CD8-positive, alpha-beta memory T cell (primary cell): ENCODE measurements at regions not wholly inside any gene's neighbourhood (a gene's known extent, or its start where the extent isn't known, plus 50 kb on each side); places are given as distances from the start of the nearest gene placed in this dataset.
A peak's percentile ranks its signal among the peaks of the same experiment; 100 is the strongest.

ENCODE experiments used
- CTCF ChIA-PET: fragments of 350-600 bp; sonication (Branson Sonifier 250); formaldehyde crosslinking; loops from one replicate; lab custom pipeline; 2021; ENCODE audit warnings: antibody characterized with exemption; lab: Charles Lee
- POLR2A ChIA-PET: fragments of 350-600 bp; sonication (Branson Sonifier 250); formaldehyde crosslinking; loops from one replicate; lab custom pipeline; 2021; ENCODE audit warnings: antibody characterized with exemption; lab: Charles Lee
- DNase-seq, 5 donors: peaks; one replicate each; pipeline versions ENCODE4 v3.0.0 to v3.0.0-alpha.2; 2020 to 2022; ENCODE audit warnings: mixed read lengths in 1 of 5
- H3K27ac ChIP-seq: one replicate; pipeline ENCODE4 v1.7.0; 2013; ENCODE audit warnings: low read depth, mild to moderate bottlenecking, low read length, moderate library complexity
- H3K27me3 ChIP-seq: 2 replicates; pipeline ENCODE4 v1.7.0; 2013; ENCODE audit warnings: low read length, mild to moderate bottlenecking; ENCODE audit not compliant: insufficient read depth, poor library complexity, severe bottlenecking
- H3K36me3 ChIP-seq: 2 replicates; pipeline ENCODE4 v1.7.0; 2013; ENCODE audit warnings: mild to moderate bottlenecking, low read length, moderate library complexity; ENCODE audit not compliant: insufficient read depth
- H3K4me1 ChIP-seq: 2 replicates; pipeline ENCODE4 v1.7.0; 2013; ENCODE audit warnings: mild to moderate bottlenecking, low read length, moderate library complexity; ENCODE audit not compliant: insufficient read depth
- H3K4me3 ChIP-seq: 2 replicates; pipeline ENCODE4 v1.7.0; 2013; ENCODE audit warnings: mild to moderate bottlenecking, low read length
- H3K9me3 ChIP-seq: 2 replicates; pipeline ENCODE4 v1.7.0; 2013; ENCODE audit warnings: mild to moderate bottlenecking, low read length
- H3K27ac Mint-ChIP-seq, 8 donors: one replicate each; pipeline ENCODE4 v1.8.0; 2020 to 2021; ENCODE audit warnings: mixed read lengths in 8 of 8, mild to moderate bottlenecking in 6 of 8, inconsistent platforms in 3 of 8, moderate library complexity in 3 of 8
- H3K27me3 Mint-ChIP-seq, 2 donors: one replicate each; pipeline ENCODE4 v1.8.0; 2020 to 2021; ENCODE audit warnings: mixed read lengths in 2 of 2, mild to moderate bottlenecking in 1 of 2, moderate library complexity in 1 of 2
- H3K36me3 Mint-ChIP-seq, 3 donors: one replicate each; pipeline ENCODE4 v1.8.0; 2020 to 2021; ENCODE audit warnings: mixed read lengths in 3 of 3, inconsistent platforms in 1 of 3, mild to moderate bottlenecking in 1 of 3
- H3K4me1 Mint-ChIP-seq, 3 donors: one replicate each; pipeline ENCODE4 v1.8.0; 2020 to 2021; ENCODE audit warnings: mixed read lengths in 3 of 3, inconsistent platforms in 1 of 3, mild to moderate bottlenecking in 1 of 3
- H3K4me3 Mint-ChIP-seq, 7 donors: one replicate each; pipeline ENCODE4 v1.8.0; 2020 to 2021; ENCODE audit warnings: mixed read lengths in 7 of 7, mild to moderate bottlenecking in 6 of 7, moderate library complexity in 4 of 7, inconsistent platforms in 2 of 7
- H3K9me3 Mint-ChIP-seq, 5 donors: one replicate each; pipeline ENCODE4 v1.8.0; 2020 to 2022; ENCODE audit warnings: mixed read lengths in 5 of 5, mild to moderate bottlenecking in 3 of 5, moderate library complexity in 2 of 5, inconsistent platforms in 1 of 5

DNA sequence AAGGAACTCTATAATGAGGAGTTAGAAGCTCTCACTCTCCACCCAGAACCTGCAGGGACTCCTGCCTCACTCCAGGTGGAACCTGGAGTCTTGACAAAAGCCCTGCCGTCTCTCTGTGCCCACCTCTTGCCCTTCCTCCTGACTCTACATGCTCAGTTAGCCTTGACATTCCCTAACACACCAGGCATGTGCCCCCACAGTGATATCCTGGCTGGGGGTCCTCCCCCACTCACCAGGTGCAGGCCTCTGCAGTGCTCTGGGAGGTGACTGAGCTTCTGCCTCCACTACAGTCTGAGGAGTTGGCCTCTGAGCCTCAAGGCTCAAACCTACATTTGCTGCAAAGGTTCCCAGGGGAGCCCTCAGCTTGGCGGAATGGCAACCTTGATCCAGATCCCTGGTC, 300.7 kb downstream of the ADGRD1 start:
- H3K4me1 ChIP-seq, result no peaks in the 10 kb centered on the region
- no peaks in the 10 kb centered on the region for H3K9me3 ChIP-seq
- Mint-ChIP-seq H3K36me3 (no peaks in the 10 kb centered on the region), H3K27me3 (peaks cover 6 to 19% of the 10 kb centered on the region in 2 donors), H3K9me3 (peaks cover 0 to 2% (median 0%) of the 10 kb centered on the region in 5 donors), H3K4me1 (no peaks in the 10 kb centered on the region), H3K4me3 (no peak overlapping the region), H3K27ac (no peak overlapping the region)
- H3K27ac ChIP-seq, result no peak overlapping the region
- H3K36me3 ChIP-seq, result no peaks in the 10 kb centered on the region
- H3K27me3 ChIP-seq, result no peaks in the 10 kb centered on the region
- ChIA-PET CTCF (no interaction called here), POLR2A (no interaction called here)
- no peak overlapping the region for H3K4me3 ChIP-seq
- DNase-seq, result peak in 1 of 5 donors; percentile 13

DNA sequence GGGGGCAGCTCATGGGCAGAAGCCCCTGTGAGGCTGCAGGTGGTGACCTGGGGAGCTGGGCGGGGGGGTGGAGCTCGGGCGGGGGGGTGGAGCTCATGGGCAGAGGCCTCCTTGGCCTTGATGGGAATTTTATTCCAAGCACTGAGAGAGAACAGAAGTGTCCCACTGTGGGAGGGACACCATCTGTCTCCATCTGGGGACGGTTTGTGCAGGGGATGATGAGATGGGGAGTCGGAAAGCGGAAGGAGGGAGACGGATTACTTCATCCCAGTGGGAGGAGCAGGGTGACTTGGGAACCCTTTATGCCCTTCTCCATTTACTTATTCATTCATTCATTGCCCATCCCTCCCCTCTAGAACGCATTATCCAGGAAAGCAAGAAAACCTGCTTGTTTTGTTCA, 304.7 kb downstream of the ADGRD1 start:
- H3K9me3 ChIP-seq, result no peaks in the 10 kb centered on the region
- Mint-ChIP-seq H3K36me3 (no peaks in the 10 kb centered on the region), H3K9me3 (peaks cover 0 to 2% (median 0%) of the 10 kb centered on the region in 5 donors), H3K4me3 (no peak overlapping the region), H3K27ac (no peak overlapping the region), H3K27me3 (peaks cover 4 to 19% of the 10 kb centered on the region in 2 donors), H3K4me1 (no peaks in the 10 kb centered on the region)
- H3K4me3 ChIP-seq, result no peak overlapping the region
- H3K27me3 ChIP-seq, result no peaks in the 10 kb centered on the region
- H3K4me1 ChIP-seq, result no peaks in the 10 kb centered on the region
- no peak overlapping the region for H3K27ac ChIP-seq
- ChIA-PET CTCF (no interaction called here), POLR2A (no interaction called here)
- no peaks in the 10 kb centered on the region for H3K36me3 ChIP-seq
- DNase-seq, result no peak

GRCh38 chr12:131260251-131260905, 306.7 kb downstream of the ADGRD1 start:
- Mint-ChIP-seq H3K4me1 (no peaks in the 10 kb centered on the region), H3K4me3 (no peak overlapping the region), H3K9me3 (peaks cover 0 to 2% (median 0%) of the 10 kb centered on the region in 5 donors), H3K27me3 (peaks cover 0 to 7% of the 10 kb centered on the region in 2 donors), H3K27ac (no peak overlapping the region), H3K36me3 (no peaks in the 10 kb centered on the region)
- CTCF ChIA-PET, result no interaction called here
- POLR2A ChIA-PET, result no interaction called here
- no peaks in the 10 kb centered on the region for H3K9me3 ChIP-seq
- no peak overlapping the region for H3K27ac ChIP-seq
- DNase-seq, result peak in 1 of 5 donors; percentile 43
- H3K4me1 ChIP-seq, result no peaks in the 10 kb centered on the region
- no peak overlapping the region for H3K4me3 ChIP-seq
- no peaks in the 10 kb centered on the region for H3K27me3 ChIP-seq
- H3K36me3 ChIP-seq, result no peaks in the 10 kb centered on the region

DNA sequence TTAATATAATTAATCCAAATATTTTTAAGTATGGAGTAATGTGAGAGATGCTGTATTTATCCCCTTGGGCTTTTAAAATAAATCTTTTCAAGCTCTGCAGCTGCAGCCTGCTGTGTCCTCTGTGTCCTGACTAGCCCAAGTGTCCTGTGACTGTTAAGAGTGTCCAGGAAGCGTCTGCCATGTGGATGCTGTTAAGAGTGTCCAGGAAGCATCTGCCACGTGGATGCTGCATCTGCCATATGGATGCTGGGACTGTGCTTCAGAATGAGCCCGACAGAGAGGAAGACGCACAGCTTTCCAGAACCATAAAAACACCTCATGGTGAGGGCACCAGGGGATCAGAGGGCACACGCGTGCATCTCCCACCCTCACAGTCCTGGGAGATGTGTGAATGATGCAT, 307.2 kb downstream of the ADGRD1 start:
- peak in 1 of 5 donors; percentile 8 for DNase-seq
- Mint-ChIP-seq H3K27me3 (peaks cover 0 to 7% of the 10 kb centered on the region in 2 donors), H3K9me3 (peaks cover 0 to 2% (median 0%) of the 10 kb centered on the region in 5 donors), H3K36me3 (no peaks in the 10 kb centered on the region), H3K27ac (no peak overlapping the region), H3K4me1 (no peaks in the 10 kb centered on the region), H3K4me3 (no peak overlapping the region)
- H3K4me3 ChIP-seq, result no peak overlapping the region
- H3K27me3 ChIP-seq, result no peaks in the 10 kb centered on the region
- ChIA-PET POLR2A (no interaction called here), CTCF (no interaction called here)
- H3K9me3 ChIP-seq, result no peaks in the 10 kb centered on the region
- H3K4me1 ChIP-seq, result no peaks in the 10 kb centered on the region
- H3K36me3 ChIP-seq, result no peaks in the 10 kb centered on the region
- no peak overlapping the region for H3K27ac ChIP-seq

DNA sequence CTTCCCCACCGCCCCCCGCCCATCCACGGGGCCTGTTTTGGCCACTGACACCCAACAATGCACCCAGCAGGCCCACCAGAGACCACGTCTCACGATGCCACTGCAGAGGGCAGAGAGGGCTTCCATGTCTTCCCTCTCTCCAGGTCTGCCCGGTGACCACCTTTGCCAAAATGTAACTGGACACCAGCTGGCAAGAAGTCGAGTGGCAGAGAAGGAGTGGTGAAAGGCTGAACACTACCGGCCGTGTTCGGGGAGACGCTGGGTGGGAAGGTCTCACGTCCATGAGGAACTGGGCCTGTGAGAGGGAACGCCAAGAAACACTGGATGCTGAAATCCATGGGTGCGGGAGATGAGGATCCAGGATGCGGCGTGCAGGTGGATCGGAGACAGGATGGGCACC, 308.2 kb downstream of the ADGRD1 start:
- Mint-ChIP-seq H3K4me3 (no peak overlapping the region), H3K27ac (no peak overlapping the region), H3K27me3 (no peaks in the 10 kb centered on the region), H3K36me3 (no peaks in the 10 kb centered on the region), H3K9me3 (peaks cover 0 to 2% (median 0%) of the 10 kb centered on the region in 5 donors), H3K4me1 (no peaks in the 10 kb centered on the region)
- no peaks in the 10 kb centered on the region for H3K4me1 ChIP-seq
- no peaks in the 10 kb centered on the region for H3K27me3 ChIP-seq
- ChIA-PET CTCF (no interaction called here), POLR2A (no interaction called here)
- H3K4me3 ChIP-seq, result no peak overlapping the region
- H3K36me3 ChIP-seq, result no peaks in the 10 kb centered on the region
- H3K9me3 ChIP-seq, result no peaks in the 10 kb centered on the region
- DNase-seq, result peak in 1 of 5 donors; percentile 36
- H3K27ac ChIP-seq, result no peak overlapping the region

GRCh38 chr12:131263626-131264025, 309.9 kb downstream of the ADGRD1 start:
- peak in 1 of 5 donors; percentile 11 for DNase-seq
- Mint-ChIP-seq H3K4me3 (no peak overlapping the region), H3K36me3 (no peaks in the 10 kb centered on the region), H3K4me1 (no peaks in the 10 kb centered on the region), H3K9me3 (no peaks in the 10 kb centered on the region), H3K27ac (no peak overlapping the region), H3K27me3 (no peaks in the 10 kb centered on the region)
- H3K36me3 ChIP-seq, result no peaks in the 10 kb centered on the region
- H3K27me3 ChIP-seq, result no peaks in the 10 kb centered on the region
- POLR2A ChIA-PET, result no interaction called here
- H3K4me1 ChIP-seq, result no peaks in the 10 kb centered on the region
- no peak overlapping the region for H3K4me3 ChIP-seq
- H3K27ac ChIP-seq, result no peak overlapping the region
- CTCF ChIA-PET, result no interaction called here
- no peaks in the 10 kb centered on the region for H3K9me3 ChIP-seq

DNA sequence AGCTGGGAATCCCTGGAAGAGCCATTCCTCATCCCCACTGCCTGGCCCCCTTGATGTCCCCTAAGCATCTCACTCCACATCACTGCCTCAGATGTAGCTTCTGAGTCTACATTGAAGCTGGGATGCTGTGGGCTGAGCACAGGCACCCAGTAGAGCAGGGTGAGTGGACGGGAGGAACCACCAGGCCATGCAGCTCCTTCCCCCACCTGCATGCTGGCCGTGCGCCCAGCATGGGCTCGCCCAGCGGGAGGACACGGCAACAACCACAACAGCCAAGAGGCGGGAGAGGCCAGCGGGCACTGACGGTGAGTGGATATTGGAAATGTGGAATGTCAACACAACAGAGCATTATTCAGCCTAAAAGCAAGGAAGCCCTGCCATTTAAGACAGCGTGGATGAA, 310.9 kb downstream of the ADGRD1 start:
- POLR2A ChIA-PET, result no interaction called here

DNA sequence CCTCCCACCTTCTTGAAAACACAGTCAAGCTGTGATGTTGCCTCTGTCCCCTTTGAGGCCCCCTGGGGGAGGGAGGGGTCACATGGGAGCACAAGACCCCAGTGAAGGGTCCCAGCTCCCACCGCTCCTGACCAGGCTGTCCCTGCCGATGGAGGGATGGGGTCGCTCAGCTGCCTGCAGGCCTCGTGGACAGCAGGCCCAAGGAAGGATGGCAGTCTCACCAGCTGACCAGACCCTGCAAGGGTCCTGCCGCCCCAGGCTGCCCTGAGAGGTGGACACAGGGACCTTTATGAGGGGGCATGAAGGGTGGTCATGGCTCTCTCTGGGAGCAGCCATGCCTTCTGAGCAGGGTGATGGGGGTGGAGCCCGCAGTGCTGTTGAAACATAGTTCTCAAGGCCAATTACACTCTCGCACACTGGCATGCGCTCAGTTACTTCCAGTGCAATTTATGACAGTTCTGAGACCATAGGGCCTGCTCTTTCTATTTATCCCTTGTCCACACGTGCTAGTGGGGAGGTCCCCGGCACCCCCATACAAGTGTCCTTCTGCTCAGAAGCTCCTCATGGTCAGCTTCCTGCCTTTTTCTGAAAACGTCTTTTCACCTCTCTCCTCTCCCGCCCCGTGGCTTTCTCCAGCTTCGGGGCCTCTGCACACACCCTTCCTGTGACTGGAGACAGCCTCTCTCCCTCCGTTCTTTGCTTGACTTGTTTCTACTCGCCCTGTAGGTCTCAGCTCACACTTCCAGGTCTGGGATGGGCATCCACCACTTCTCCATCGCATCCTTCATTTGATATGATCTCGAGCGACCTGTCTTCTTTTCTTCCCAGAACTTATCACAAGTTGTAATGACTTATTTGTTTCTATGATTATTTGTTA, 313.1 kb downstream of the ADGRD1 start:
- Histone ChIP-seq H3K9me3 (no peaks in the 10 kb centered on the region), H3K4me1 (no peaks in the 10 kb centered on the region), H3K4me3 (no peak overlapping the region), H3K27me3 (no peaks in the 10 kb centered on the region), H3K36me3 (no peaks in the 10 kb centered on the region), H3K27ac (no peak overlapping the region)
- Mint-ChIP-seq H3K4me1 (no peaks in the 10 kb centered on the region), H3K27me3 (no peaks in the 10 kb centered on the region), H3K36me3 (no peaks in the 10 kb centered on the region), H3K27ac (no peak overlapping the region), H3K9me3 (no peaks in the 10 kb centered on the region), H3K4me3 (no peak overlapping the region)
- ChIA-PET CTCF (no interaction called here), POLR2A (no interaction called here)
- peak in 1 of 5 donors; percentile 19 for DNase-seq

More for the DNA sequence above, 310.9 kb downstream of the ADGRD1 start:
- CTCF ChIA-PET, result no interaction called here
- Mint-ChIP-seq H3K4me3 (no peak overlapping the region), H3K27ac (no peak overlapping the region), H3K27me3 (no peaks in the 10 kb centered on the region), H3K4me1 (no peaks in the 10 kb centered on the region), H3K9me3 (no peaks in the 10 kb centered on the region), H3K36me3 (no peaks in the 10 kb centered on the region)
- no peaks in the 10 kb centered on the region for H3K9me3 ChIP-seq
- H3K27me3 ChIP-seq, result no peaks in the 10 kb centered on the region
- peak in 1 of 5 donors; percentile 6 for DNase-seq
- no peak overlapping the region for H3K4me3 ChIP-seq
- no peak overlapping the region for H3K27ac ChIP-seq
- no peaks in the 10 kb centered on the region for H3K36me3 ChIP-seq
- H3K4me1 ChIP-seq, result no peaks in the 10 kb centered on the region
